Vagina (tissue), 2 donors: ENCODE measurements at regions not wholly inside any gene's neighbourhood (a gene's known extent, or its start where the extent isn't known, plus 50 kb on each side); places are given as distances from the start of the nearest gene placed in this dataset.
"Not testable (repeated sequence)": the region's sequence is repeated elsewhere in the genome, so short reads cannot be mapped to it uniquely, and the experiment has no call there.

Experiments
- POLR2A ChIP-seq, 2 donors: fragments of 450-650 bp; IDR thresholded peaks; one replicate each; pipeline ENCODE4 v1.6.1; 2017; ENCODE audit warnings: antibody characterized with exemption in 2 of 2, mild to moderate bottlenecking in 2 of 2, moderate library complexity in 2 of 2
- POLR2AphosphoS5 ChIP-seq, 2 donors: sonication (generic); formaldehyde crosslinking; IDR thresholded peaks; one replicate each; pipeline ENCODE4 v1.9.0; 2017; ENCODE audit warnings: antibody characterized with exemption in 2 of 2, mild to moderate bottlenecking in 2 of 2, low read depth in 1 of 2; ENCODE audit not compliant: insufficient read depth in 1 of 2
- TF ChIP-seq, protein P1 (sequence below), 3 experiments: fragments of 450-650 bp in 2 of 3; fragments of 200-600 bp in 1 of 3; sonication (generic) in 1 of 3; IDR thresholded peaks; one replicate each; pipeline ENCODE4 v1.5.1; 2017 to 2019; ENCODE audit warnings: antibody characterized with exemption in 3 of 3, mild to moderate bottlenecking in 2 of 3, moderate library complexity in 2 of 3

DNA sequence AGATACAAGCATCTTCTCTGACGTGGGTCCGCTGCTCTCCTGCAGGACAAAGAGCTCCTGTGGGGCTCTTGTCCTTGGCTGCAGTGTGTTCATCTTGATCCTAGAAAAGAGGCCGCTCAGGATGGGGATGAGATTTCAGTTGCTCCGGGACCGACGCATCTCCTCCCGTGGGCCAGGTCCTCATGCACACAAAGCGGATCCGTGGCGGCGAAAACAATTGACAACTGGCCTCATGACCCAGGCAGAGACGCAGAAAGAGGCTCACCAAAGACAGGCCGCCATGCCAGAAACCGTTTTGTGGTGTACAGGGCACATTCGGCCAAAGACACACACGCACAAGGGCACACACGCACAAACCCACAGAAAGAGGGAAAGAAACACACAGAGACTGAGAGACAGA, 200.4 kb downstream of the ZNF716 start:
- not testable (repeated sequence) for TF ChIP-seq POLR2A (IDR thresholded peaks at IDR 0.05); POLR2AphosphoS5 (IDR thresholded peaks at IDR 0.05; ENCODE audit: insufficient read depth in 1 of 2, low read depth in 1 of 2)
- TF ChIP-seq, protein P1, sequence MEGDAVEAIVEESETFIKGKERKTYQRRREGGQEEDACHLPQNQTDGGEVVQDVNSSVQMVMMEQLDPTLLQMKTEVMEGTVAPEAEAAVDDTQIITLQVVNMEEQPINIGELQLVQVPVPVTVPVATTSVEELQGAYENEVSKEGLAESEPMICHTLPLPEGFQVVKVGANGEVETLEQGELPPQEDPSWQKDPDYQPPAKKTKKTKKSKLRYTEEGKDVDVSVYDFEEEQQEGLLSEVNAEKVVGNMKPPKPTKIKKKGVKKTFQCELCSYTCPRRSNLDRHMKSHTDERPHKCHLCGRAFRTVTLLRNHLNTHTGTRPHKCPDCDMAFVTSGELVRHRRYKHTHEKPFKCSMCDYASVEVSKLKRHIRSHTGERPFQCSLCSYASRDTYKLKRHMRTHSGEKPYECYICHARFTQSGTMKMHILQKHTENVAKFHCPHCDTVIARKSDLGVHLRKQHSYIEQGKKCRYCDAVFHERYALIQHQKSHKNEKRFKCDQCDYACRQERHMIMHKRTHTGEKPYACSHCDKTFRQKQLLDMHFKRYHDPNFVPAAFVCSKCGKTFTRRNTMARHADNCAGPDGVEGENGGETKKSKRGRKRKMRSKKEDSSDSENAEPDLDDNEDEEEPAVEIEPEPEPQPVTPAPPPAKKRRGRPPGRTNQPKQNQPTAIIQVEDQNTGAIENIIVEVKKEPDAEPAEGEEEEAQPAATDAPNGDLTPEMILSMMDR (IDR thresholded peaks at IDR 0.05), result not testable (repeated sequence)
